ENCODE measurements at regions not wholly inside any gene's neighbourhood (a gene's known extent, or its start where the extent isn't known, plus 50 kb on each side); places are given as distances from the start of the nearest gene placed in this dataset.
"Not testable (repeated sequence)": the region's sequence is repeated elsewhere in the genome, so short reads cannot be mapped to it uniquely, and the experiment has no call there.

- Histone ChIP-seq H3K36me3 (no peaks in the 10 kb centered on the region), H3K27me3 (no peaks in the 10 kb centered on the region), H3K27ac (no peak overlapping the region), H3K4me3 (no peak overlapping the region), H3K9me3 (replicated peaks) (no peaks in the 10 kb centered on the region), H3K4me1 (peaks cover 9% of the 10 kb centered on the region)
- DNase-seq: peak; percentile 29 to 40
These were observed 96.2 kb upstream of the MARK1 start for GRCh38 chr1:220431554-220432239.

- DNase-seq: no peak
- Histone ChIP-seq H3K36me3 (no peaks in the 10 kb centered on the region), H3K4me1 (peaks cover 9% of the 10 kb centered on the region), H3K27me3 (no peaks in the 10 kb centered on the region), H3K27ac (no peak overlapping the region), H3K9me3 (replicated peaks) (no peaks in the 10 kb centered on the region), H3K4me3 (no peak overlapping the region)
These were observed 97.3 kb upstream of the MARK1 start for GRCh38 chr1:220430586-220430985.

GRCh38 chr1:220430059-220430458, 97.9 kb upstream of the MARK1 start:
- Histone ChIP-seq H3K4me1 (peaks cover 9% of the 10 kb centered on the region), H3K36me3 (no peaks in the 10 kb centered on the region), H3K27me3 (no peaks in the 10 kb centered on the region), H3K27ac (no peak overlapping the region), H3K4me3 (no peak overlapping the region), H3K9me3 (replicated peaks) (no peaks in the 10 kb centered on the region)
- no peak for DNase-seq

GRCh38 chr1:220426989-220427388, 100.9 kb upstream of the MARK1 start:
- H3K27ac ChIP-seq: no peak overlapping the region
- DNase-seq: no peak
- H3K4me3 ChIP-seq: no peak overlapping the region
- no peaks in the 10 kb centered on the region for H3K9me3 ChIP-seq (replicated peaks)
- H3K36me3 ChIP-seq: no peaks in the 10 kb centered on the region
- no peaks in the 10 kb centered on the region for H3K27me3 ChIP-seq
- H3K4me1 ChIP-seq: peaks cover under 1% of the 10 kb centered on the region; the same call in 1 of the 2 replicates

GRCh38 chr1:220425852-220426251, 102.1 kb upstream of the MARK1 start:
- H3K9me3 ChIP-seq (replicated peaks): no peaks in the 10 kb centered on the region
- no peaks in the 10 kb centered on the region for H3K4me1 ChIP-seq
- no peak overlapping the region for H3K27ac ChIP-seq
- DNase-seq: no peak
- no peak overlapping the region for H3K4me3 ChIP-seq
- no peaks in the 10 kb centered on the region for H3K36me3 ChIP-seq
- no peaks in the 10 kb centered on the region for H3K27me3 ChIP-seq

GRCh38 chr1:220421508-220421907, 106.4 kb upstream of the MARK1 start:
- no peak overlapping the region for H3K4me3 ChIP-seq
- no peak overlapping the region for H3K27ac ChIP-seq
- DNase-seq: no peak
- no peaks in the 10 kb centered on the region for H3K27me3 ChIP-seq
- no peaks in the 10 kb centered on the region for H3K4me1 ChIP-seq
- H3K9me3 ChIP-seq (replicated peaks): no peaks in the 10 kb centered on the region
- H3K36me3 ChIP-seq: no peaks in the 10 kb centered on the region

- Histone ChIP-seq H3K4me1 (no peaks in the 10 kb centered on the region), H3K27me3 (no peaks in the 10 kb centered on the region), H3K4me3 (no peak overlapping the region), H3K36me3 (no peaks in the 10 kb centered on the region), H3K9me3 (replicated peaks) (no peaks in the 10 kb centered on the region), H3K27ac (no peak overlapping the region)
- DNase-seq: no peak
These were observed 107.2 kb upstream of the MARK1 start for GRCh38 chr1:220420726-220421125.

GRCh38 chr1:220412382-220412781, 115.6 kb upstream of the MARK1 start:
- not testable (repeated sequence) for DNase-seq; H3K36me3 ChIP-seq; H3K9me3 ChIP-seq (replicated peaks); H3K4me3 ChIP-seq; H3K4me1 ChIP-seq; H3K27me3 ChIP-seq; H3K27ac ChIP-seq

GRCh38 chr1:220410611-220411010, 117.3 kb upstream of the MARK1 start:
- DNase-seq: peak in 1 of 2 experiments; percentile 19
- Histone ChIP-seq H3K27ac (peak overlapping the region; percentile 30), H3K27me3 (no peaks in the 10 kb centered on the region), H3K4me3 (peak overlapping the region; percentile 38), H3K9me3 (replicated peaks) (no peaks in the 10 kb centered on the region), H3K4me1 (peaks cover 6% of the 10 kb centered on the region; the same call in 1 of the 2 replicates), H3K36me3 (no peaks in the 10 kb centered on the region)

GRCh38 chr1:220409771-220410595, 118.0 kb upstream of the MARK1 start:
- H3K27me3 ChIP-seq: no peaks in the 10 kb centered on the region
- peaks cover 6% of the 10 kb centered on the region; the same call in 1 of the 2 replicates for H3K4me1 ChIP-seq
- no peaks in the 10 kb centered on the region for H3K9me3 ChIP-seq (replicated peaks)
- H3K27ac ChIP-seq: peak overlapping the region; percentile 30
- peak overlapping the region; percentile 38 for H3K4me3 ChIP-seq
- H3K36me3 ChIP-seq: no peaks in the 10 kb centered on the region
- peak; percentile 17 to 45 for DNase-seq

- Histone ChIP-seq H3K27me3 (no peaks in the 10 kb centered on the region), H3K27ac (no peak overlapping the region), H3K4me3 (no peak overlapping the region), H3K9me3 (replicated peaks) (no peaks in the 10 kb centered on the region), H3K36me3 (no peaks in the 10 kb centered on the region), H3K4me1 (peaks cover 6% of the 10 kb centered on the region; the same call in 1 of the 2 replicates)
- no peak for DNase-seq
These were observed 120.7 kb upstream of the MARK1 start for GRCh38 chr1:220407191-220407590.

GRCh38 chr1:220398238-220398637, 126.0 kb upstream of the RAB3GAP2 start:
- Histone ChIP-seq H3K27ac (no peak overlapping the region), H3K4me1 (no peaks in the 10 kb centered on the region), H3K4me3 (no peak overlapping the region), H3K36me3 (no peaks in the 10 kb centered on the region), H3K27me3 (no peaks in the 10 kb centered on the region), H3K9me3 (replicated peaks) (no peaks in the 10 kb centered on the region)
- no peak for DNase-seq

- H3K36me3 ChIP-seq: no peaks in the 10 kb centered on the region
- no peak for DNase-seq
- no peaks in the 10 kb centered on the region for H3K9me3 ChIP-seq (replicated peaks)
- H3K4me1 ChIP-seq: no peaks in the 10 kb centered on the region
- H3K27ac ChIP-seq: no peak overlapping the region
- no peaks in the 10 kb centered on the region for H3K27me3 ChIP-seq
- no peak overlapping the region for H3K4me3 ChIP-seq
These were observed 119.2 kb upstream of the RAB3GAP2 start for GRCh38 chr1:220391491-220391890.

GRCh38 chr1:220389634-220390033, 117.4 kb upstream of the RAB3GAP2 start:
- H3K27me3 ChIP-seq: no peaks in the 10 kb centered on the region
- no peak overlapping the region for H3K4me3 ChIP-seq
- H3K9me3 ChIP-seq (replicated peaks): no peaks in the 10 kb centered on the region
- H3K27ac ChIP-seq: no peak overlapping the region
- no peak for DNase-seq
- no peaks in the 10 kb centered on the region for H3K4me1 ChIP-seq
- no peaks in the 10 kb centered on the region for H3K36me3 ChIP-seq

- no peaks in the 10 kb centered on the region for H3K4me1 ChIP-seq
- no peaks in the 10 kb centered on the region for H3K36me3 ChIP-seq
- no peaks in the 10 kb centered on the region for H3K27me3 ChIP-seq
- no peaks in the 10 kb centered on the region for H3K9me3 ChIP-seq (replicated peaks)
- no peak overlapping the region for H3K4me3 ChIP-seq
- H3K27ac ChIP-seq: no peak overlapping the region
- DNase-seq: no peak
These were observed 114.4 kb upstream of the RAB3GAP2 start for GRCh38 chr1:220386494-220387195.
